ENCODE measurements at regions not wholly inside any gene's neighbourhood (a gene's known extent, or its start where the extent isn't known, plus 50 kb on each side); places are given as distances from the start of the nearest gene placed in this dataset.

GRCh38 chr7:113805976-113806375, 112.8 kb downstream of the PPP1R3A start:
- WGBS, result 46% methylated on average over 1 of the region's 1 CpG
- TF ChIP-seq POLR2AphosphoS5 (IDR thresholded peaks at IDR 0.05) (no peak), EP300 (IDR thresholded peaks at IDR 0.05) (no peak), POLR2A (IDR thresholded peaks at IDR 0.05) (no peak)
- TF ChIP-seq, protein P1, sequence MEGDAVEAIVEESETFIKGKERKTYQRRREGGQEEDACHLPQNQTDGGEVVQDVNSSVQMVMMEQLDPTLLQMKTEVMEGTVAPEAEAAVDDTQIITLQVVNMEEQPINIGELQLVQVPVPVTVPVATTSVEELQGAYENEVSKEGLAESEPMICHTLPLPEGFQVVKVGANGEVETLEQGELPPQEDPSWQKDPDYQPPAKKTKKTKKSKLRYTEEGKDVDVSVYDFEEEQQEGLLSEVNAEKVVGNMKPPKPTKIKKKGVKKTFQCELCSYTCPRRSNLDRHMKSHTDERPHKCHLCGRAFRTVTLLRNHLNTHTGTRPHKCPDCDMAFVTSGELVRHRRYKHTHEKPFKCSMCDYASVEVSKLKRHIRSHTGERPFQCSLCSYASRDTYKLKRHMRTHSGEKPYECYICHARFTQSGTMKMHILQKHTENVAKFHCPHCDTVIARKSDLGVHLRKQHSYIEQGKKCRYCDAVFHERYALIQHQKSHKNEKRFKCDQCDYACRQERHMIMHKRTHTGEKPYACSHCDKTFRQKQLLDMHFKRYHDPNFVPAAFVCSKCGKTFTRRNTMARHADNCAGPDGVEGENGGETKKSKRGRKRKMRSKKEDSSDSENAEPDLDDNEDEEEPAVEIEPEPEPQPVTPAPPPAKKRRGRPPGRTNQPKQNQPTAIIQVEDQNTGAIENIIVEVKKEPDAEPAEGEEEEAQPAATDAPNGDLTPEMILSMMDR (IDR thresholded peaks at IDR 0.05), result no peak

GRCh38 chr7:113804475-113805095, 114.2 kb downstream of the PPP1R3A start:
- Histone ChIP-seq H3K27ac (no peak overlapping the region), H3K4me1 (no peaks in the 10 kb centered on the region), H3K4me3 (no peak overlapping the region), H3K9me3 (no peaks in the 10 kb centered on the region), H3K36me3 (no peaks in the 10 kb centered on the region), H3K27me3 (no peaks in the 10 kb centered on the region)
- DNase-seq (ENCODE audit: low spot score in 2 of 2), result no peak
- WGBS, result 65% methylated on average over 6 of the region's 6 CpGs
- TF ChIP-seq POLR2AphosphoS5 (IDR thresholded peaks at IDR 0.05), result no peak
- no peak for TF ChIP-seq EP300 (IDR thresholded peaks at IDR 0.05)
- no peak for TF ChIP-seq POLR2A (IDR thresholded peaks at IDR 0.05)
- TF ChIP-seq, protein P1 (IDR thresholded peaks at IDR 0.05), result no peak

More at GRCh38 chr7:113805976-113806375, 112.8 kb downstream of the PPP1R3A start:
- Histone ChIP-seq H3K27me3 (no peaks in the 10 kb centered on the region), H3K4me1 (no peaks in the 10 kb centered on the region), H3K36me3 (no peaks in the 10 kb centered on the region), H3K27ac (no peak overlapping the region), H3K4me3 (no peak overlapping the region), H3K9me3 (no peaks in the 10 kb centered on the region)
- DNase-seq (ENCODE audit: low spot score in 2 of 2), result no peak

GRCh38 chr7:113801751-113802150, 117.1 kb downstream of the PPP1R3A start:
- DNase-seq (ENCODE audit: low spot score in 2 of 2), result no peak
- no peaks in the 10 kb centered on the region for H3K9me3 ChIP-seq
- no peaks in the 10 kb centered on the region for H3K36me3 ChIP-seq
- TF ChIP-seq POLR2A (IDR thresholded peaks at IDR 0.05), result no peak
- no peak for TF ChIP-seq EP300 (IDR thresholded peaks at IDR 0.05)
- no peak overlapping the region for H3K27ac ChIP-seq
- no peaks in the 10 kb centered on the region for H3K4me1 ChIP-seq
- no peaks in the 10 kb centered on the region for H3K27me3 ChIP-seq
- H3K4me3 ChIP-seq, result no peak overlapping the region
- WGBS, result 78% methylated on average over 1 of the region's 1 CpG

DNA sequence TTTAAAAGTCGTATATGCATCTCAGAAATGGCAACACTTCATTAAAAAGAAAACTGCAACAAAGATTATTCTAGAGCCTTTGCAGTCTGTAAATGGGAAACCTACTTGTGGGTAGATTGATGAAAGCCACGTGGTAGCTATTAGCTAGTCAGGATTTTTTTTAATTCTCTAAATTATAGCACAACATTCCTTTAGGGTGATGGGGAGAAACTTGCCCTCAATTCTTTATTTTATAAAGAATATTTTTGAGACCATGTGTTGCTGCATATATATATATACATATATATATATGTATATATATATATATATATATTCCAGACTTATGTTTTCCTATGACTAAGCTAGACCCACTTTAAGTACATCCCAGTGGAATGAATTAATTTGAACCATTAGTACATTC, 118.0 kb downstream of the PPP1R3A start:
- Histone ChIP-seq H3K27ac (no peak overlapping the region), H3K27me3 (no peaks in the 10 kb centered on the region), H3K9me3 (no peaks in the 10 kb centered on the region), H3K4me1 (no peaks in the 10 kb centered on the region), H3K36me3 (no peaks in the 10 kb centered on the region), H3K4me3 (no peak overlapping the region)
- WGBS, result 54% methylated on average over 2 of the region's 2 CpGs
- TF ChIP-seq, protein P1 (IDR thresholded peaks at IDR 0.05), result no peak
- DNase-seq (ENCODE audit: low spot score in 2 of 2), result no peak

- no peak overlapping the region for H3K27ac ChIP-seq
- H3K27me3 ChIP-seq, result no peaks in the 10 kb centered on the region
- H3K36me3 ChIP-seq, result no peaks in the 10 kb centered on the region
- DNase-seq (ENCODE audit: low spot score in 2 of 2), result no peak
- no peaks in the 10 kb centered on the region for H3K9me3 ChIP-seq
- 76% methylated on average over 3 of the region's 3 CpGs for WGBS
- no peaks in the 10 kb centered on the region for H3K4me1 ChIP-seq
- no peak overlapping the region for H3K4me3 ChIP-seq
- no peak for TF ChIP-seq POLR2AphosphoS5 (IDR thresholded peaks at IDR 0.05)
- no peak for TF ChIP-seq EP300 (IDR thresholded peaks at IDR 0.05)
- no peak for TF ChIP-seq POLR2A (IDR thresholded peaks at IDR 0.05)
- TF ChIP-seq, protein P1 (IDR thresholded peaks at IDR 0.05), result no peak
These were observed 118.9 kb downstream of the PPP1R3A start for GRCh38 chr7:113799896-113800295.

Measured in suprapubic skin (tissue), 4 donors.